ENCODE measurements at regions not wholly inside any gene's neighbourhood (a gene's known extent, or its start where the extent isn't known, plus 50 kb on each side); places are given as distances from the start of the nearest gene placed in this dataset.

- TF ChIP-seq, protein P1, sequence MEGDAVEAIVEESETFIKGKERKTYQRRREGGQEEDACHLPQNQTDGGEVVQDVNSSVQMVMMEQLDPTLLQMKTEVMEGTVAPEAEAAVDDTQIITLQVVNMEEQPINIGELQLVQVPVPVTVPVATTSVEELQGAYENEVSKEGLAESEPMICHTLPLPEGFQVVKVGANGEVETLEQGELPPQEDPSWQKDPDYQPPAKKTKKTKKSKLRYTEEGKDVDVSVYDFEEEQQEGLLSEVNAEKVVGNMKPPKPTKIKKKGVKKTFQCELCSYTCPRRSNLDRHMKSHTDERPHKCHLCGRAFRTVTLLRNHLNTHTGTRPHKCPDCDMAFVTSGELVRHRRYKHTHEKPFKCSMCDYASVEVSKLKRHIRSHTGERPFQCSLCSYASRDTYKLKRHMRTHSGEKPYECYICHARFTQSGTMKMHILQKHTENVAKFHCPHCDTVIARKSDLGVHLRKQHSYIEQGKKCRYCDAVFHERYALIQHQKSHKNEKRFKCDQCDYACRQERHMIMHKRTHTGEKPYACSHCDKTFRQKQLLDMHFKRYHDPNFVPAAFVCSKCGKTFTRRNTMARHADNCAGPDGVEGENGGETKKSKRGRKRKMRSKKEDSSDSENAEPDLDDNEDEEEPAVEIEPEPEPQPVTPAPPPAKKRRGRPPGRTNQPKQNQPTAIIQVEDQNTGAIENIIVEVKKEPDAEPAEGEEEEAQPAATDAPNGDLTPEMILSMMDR (conservative IDR thresholded peaks at IDR 0.05 in 1 of 2, IDR thresholded peaks at IDR 0.05 in 1 of 2; ENCODE audit: extremely low read depth in 1 of 2, insufficient read depth in 1 of 2, low read depth in 1 of 2, low read length in 2 of 2), result no peak
- TF ChIP-seq EZH2 (IDR thresholded peaks at IDR 0.05; ENCODE audit: borderline replicate concordance, low read length), result no peak
Observed at GRCh38 chr12:58425481-58426392, 484.4 kb downstream of the ATP23 start.

All from mammary epithelial cell (primary cell).